OCI-LY3 (cell line): ENCODE measurements at regions not wholly inside any gene's neighbourhood (a gene's known extent, or its start where the extent isn't known, plus 50 kb on each side); places are given as distances from the start of the nearest gene placed in this dataset.

Source experiments
- EZH2phosphoT487 ChIP-seq: fragments of 200-600 bp; shearing (Covaris generic); IDR thresholded peaks from 2 replicates; pipeline ENCODE4 v1.6.1; 2018; ENCODE audit warnings: antibody characterized with exemption, mixed run types, low read depth
- TF ChIP-seq, protein P1 (sequence below): fragments of 200-600, 300-600 bp; sonication (generic); IDR thresholded peaks from 2 replicates; pipeline ENCODE4 v1.5.1; 2014; ENCODE audit warnings: antibody characterized with exemption, low read length, low read depth

DNA sequence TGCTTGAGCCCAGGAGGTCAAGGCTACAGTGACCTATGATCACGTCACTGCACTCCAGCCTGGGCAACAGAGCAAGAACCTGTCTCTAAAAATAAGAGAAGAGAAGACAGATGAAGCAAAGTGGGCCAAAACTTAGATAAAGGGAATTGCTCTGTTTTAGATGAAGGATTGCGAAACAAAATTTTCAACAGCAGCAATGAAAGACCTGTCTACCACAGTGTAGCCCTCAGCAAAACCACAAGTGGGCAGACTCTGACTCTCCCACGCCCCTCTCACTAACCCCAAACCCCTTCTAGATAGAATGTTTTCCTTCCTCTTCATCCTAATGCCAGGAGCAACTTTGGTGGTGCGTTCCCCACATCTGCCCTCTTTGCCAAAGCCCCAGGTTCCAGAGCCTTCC is 105.6 kb upstream of the ALDH3B2 start:
- TF ChIP-seq, protein P1, sequence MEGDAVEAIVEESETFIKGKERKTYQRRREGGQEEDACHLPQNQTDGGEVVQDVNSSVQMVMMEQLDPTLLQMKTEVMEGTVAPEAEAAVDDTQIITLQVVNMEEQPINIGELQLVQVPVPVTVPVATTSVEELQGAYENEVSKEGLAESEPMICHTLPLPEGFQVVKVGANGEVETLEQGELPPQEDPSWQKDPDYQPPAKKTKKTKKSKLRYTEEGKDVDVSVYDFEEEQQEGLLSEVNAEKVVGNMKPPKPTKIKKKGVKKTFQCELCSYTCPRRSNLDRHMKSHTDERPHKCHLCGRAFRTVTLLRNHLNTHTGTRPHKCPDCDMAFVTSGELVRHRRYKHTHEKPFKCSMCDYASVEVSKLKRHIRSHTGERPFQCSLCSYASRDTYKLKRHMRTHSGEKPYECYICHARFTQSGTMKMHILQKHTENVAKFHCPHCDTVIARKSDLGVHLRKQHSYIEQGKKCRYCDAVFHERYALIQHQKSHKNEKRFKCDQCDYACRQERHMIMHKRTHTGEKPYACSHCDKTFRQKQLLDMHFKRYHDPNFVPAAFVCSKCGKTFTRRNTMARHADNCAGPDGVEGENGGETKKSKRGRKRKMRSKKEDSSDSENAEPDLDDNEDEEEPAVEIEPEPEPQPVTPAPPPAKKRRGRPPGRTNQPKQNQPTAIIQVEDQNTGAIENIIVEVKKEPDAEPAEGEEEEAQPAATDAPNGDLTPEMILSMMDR = no peak
- TF ChIP-seq EZH2phosphoT487 = no peak
